ENCODE measurements at regions not wholly inside any gene's neighbourhood (a gene's known extent, or its start where the extent isn't known, plus 50 kb on each side); places are given as distances from the start of the nearest gene placed in this dataset.
"Not testable (repeated sequence)": the region's sequence is repeated elsewhere in the genome, so short reads cannot be mapped to it uniquely, and the experiment has no call there.

- TF ChIP-seq CTCF (IDR thresholded peaks at IDR 0.05; ENCODE audit: low read depth, low read length); EZH2phosphoT487 (IDR thresholded peaks at IDR 0.05; ENCODE audit: low read depth): not testable (repeated sequence)
These were observed 919.7 kb downstream of the PRIM2 start for GRCh38 chr6:58237124-58237523.

Measured in OCI-LY3 (cell line).